ENCODE measurements at regions not wholly inside any gene's neighbourhood (a gene's known extent, or its start where the extent isn't known, plus 50 kb on each side); places are given as distances from the start of the nearest gene placed in this dataset.

GRCh38 chr6:66423047-66423446 is 716.0 kb upstream of the EYS start:
- no peaks in the 10 kb centered on the region for H3K27me3 ChIP-seq (ENCODE audit: low read depth, low read length)
- no peak overlapping the region for H3K4me3 ChIP-seq (ENCODE audit: low read length)
- TF ChIP-seq EZH2phosphoT487 (IDR thresholded peaks at IDR 0.05; ENCODE audit: low read depth) = no peak
- TF ChIP-seq CTCF (IDR thresholded peaks at IDR 0.05; ENCODE audit: low read depth, low read length) = no peak
- H3K79me2 ChIP-seq (ENCODE audit: low read length) = no peaks in the 10 kb centered on the region
- no peak overlapping the region for H3K4me2 ChIP-seq (ENCODE audit: low read length)
- H3K9me3 ChIP-seq (ENCODE audit: insufficient read depth, low read length) = no peaks in the 10 kb centered on the region
- no peak overlapping the region for H3K9ac ChIP-seq (ENCODE audit: low read length)
- no peaks in the 10 kb centered on the region for H3K36me3 ChIP-seq (replicated peaks; ENCODE audit: low read depth, low read length)
- peaks cover 10% of the 10 kb centered on the region for H3K4me1 ChIP-seq (ENCODE audit: low read length)
- no peak overlapping the region for H2AFZ ChIP-seq (ENCODE audit: low read depth, low read length)
- H4K20me1 ChIP-seq (ENCODE audit: insufficient read depth, low read length) = no peaks in the 10 kb centered on the region
- H3K27ac ChIP-seq (ENCODE audit: low read length) = no peak overlapping the region

GRCh38 chr6:66421570-66421969 is 714.5 kb upstream of the EYS start:
- H3K4me1 ChIP-seq (ENCODE audit: low read length) = peaks cover 10% of the 10 kb centered on the region
- peak; percentile 84 for TF ChIP-seq CTCF (IDR thresholded peaks at IDR 0.05; ENCODE audit: low read depth, low read length)
- no peak for TF ChIP-seq EZH2phosphoT487 (IDR thresholded peaks at IDR 0.05; ENCODE audit: low read depth)
- H3K9me3 ChIP-seq (ENCODE audit: insufficient read depth, low read length) = no peaks in the 10 kb centered on the region

GRCh38 chr6:66418906-66419305 is 711.9 kb upstream of the EYS start:
- H3K9me3 ChIP-seq (ENCODE audit: insufficient read depth, low read length) = no peaks in the 10 kb centered on the region
- no peak overlapping the region for H3K9ac ChIP-seq (ENCODE audit: low read length)
- no peak overlapping the region for H3K27ac ChIP-seq (ENCODE audit: low read length)
- H3K4me2 ChIP-seq (ENCODE audit: low read length) = no peak overlapping the region
- H3K4me1 ChIP-seq (ENCODE audit: low read length) = peaks cover 10% of the 10 kb centered on the region
- no peaks in the 10 kb centered on the region for H4K20me1 ChIP-seq (ENCODE audit: insufficient read depth, low read length)
- H3K27me3 ChIP-seq (ENCODE audit: low read depth, low read length) = no peaks in the 10 kb centered on the region
- no peak overlapping the region for H3K4me3 ChIP-seq (ENCODE audit: low read length)
- TF ChIP-seq EZH2phosphoT487 (IDR thresholded peaks at IDR 0.05; ENCODE audit: low read depth) (no peak), CTCF (IDR thresholded peaks at IDR 0.05; ENCODE audit: low read depth, low read length) (no peak)
- H2AFZ ChIP-seq (ENCODE audit: low read depth, low read length) = no peak overlapping the region
- H3K36me3 ChIP-seq (replicated peaks; ENCODE audit: low read depth, low read length) = no peaks in the 10 kb centered on the region
- no peaks in the 10 kb centered on the region for H3K79me2 ChIP-seq (ENCODE audit: low read length)

More at GRCh38 chr6:66421570-66421969, 714.5 kb upstream of the EYS start:
- H3K27ac ChIP-seq (ENCODE audit: low read length) = no peak overlapping the region
- peak overlapping the region; percentile 48 for H3K4me2 ChIP-seq (ENCODE audit: low read length)
- H3K79me2 ChIP-seq (ENCODE audit: low read length) = no peaks in the 10 kb centered on the region
- H3K9ac ChIP-seq (ENCODE audit: low read length) = no peak overlapping the region
- 0 out of 2 replicates have a peak overlapping the region, but pooled peaks have one; percentile 5 for H3K4me3 ChIP-seq (ENCODE audit: low read length)
- H4K20me1 ChIP-seq (ENCODE audit: insufficient read depth, low read length) = no peaks in the 10 kb centered on the region
- no peaks in the 10 kb centered on the region for H3K27me3 ChIP-seq (ENCODE audit: low read depth, low read length)
- H3K36me3 ChIP-seq (replicated peaks; ENCODE audit: low read depth, low read length) = no peaks in the 10 kb centered on the region
- H2AFZ ChIP-seq (ENCODE audit: low read depth, low read length) = peak overlapping the region; percentile 69

GRCh38 chr6:66403966-66404365 is 696.9 kb upstream of the EYS start:
- H3K9me3 ChIP-seq (ENCODE audit: insufficient read depth, low read length) = no peaks in the 10 kb centered on the region
- no peaks in the 10 kb centered on the region for H3K36me3 ChIP-seq (replicated peaks; ENCODE audit: low read depth, low read length)
- no peak overlapping the region for H3K4me2 ChIP-seq (ENCODE audit: low read length)
- no peaks in the 10 kb centered on the region for H3K79me2 ChIP-seq (ENCODE audit: low read length)
- no peak overlapping the region for H2AFZ ChIP-seq (ENCODE audit: low read depth, low read length)
- no peak overlapping the region for H3K4me3 ChIP-seq (ENCODE audit: low read length)
- TF ChIP-seq CTCF (IDR thresholded peaks at IDR 0.05; ENCODE audit: low read depth, low read length) (no peak), EZH2phosphoT487 (IDR thresholded peaks at IDR 0.05; ENCODE audit: low read depth) (no peak)
- no peak overlapping the region for H3K27ac ChIP-seq (ENCODE audit: low read length)
- H3K27me3 ChIP-seq (ENCODE audit: low read depth, low read length) = no peaks in the 10 kb centered on the region
- no peak overlapping the region for H3K9ac ChIP-seq (ENCODE audit: low read length)
- H4K20me1 ChIP-seq (ENCODE audit: insufficient read depth, low read length) = no peaks in the 10 kb centered on the region
- no peaks in the 10 kb centered on the region for H3K4me1 ChIP-seq (ENCODE audit: low read length)
